Osteocyte (in vitro differentiated cells): ENCODE measurements at regions not wholly inside any gene's neighbourhood (a gene's known extent, or its start where the extent isn't known, plus 50 kb on each side); places are given as distances from the start of the nearest gene placed in this dataset.
A peak's percentile ranks its signal among the peaks of the same experiment; 100 is the strongest.

Experiments
- DNase-seq: peaks from one replicate; pipeline ENCODE4 v3.0.0; 2021; ENCODE audit warnings: mixed read lengths; ENCODE audit not compliant: unreplicated experiment; ENCODE audit errors: extremely low spot score
- H3K27ac Mint-ChIP-seq: one replicate; pipeline ENCODE4 v1.8.0; 2021; ENCODE audit warnings: mild to moderate bottlenecking, mixed read lengths; ENCODE audit not compliant: unreplicated experiment
- H3K27me3 Mint-ChIP-seq: one replicate; pipeline ENCODE4 v1.8.0; 2021; ENCODE audit warnings: mixed read lengths; ENCODE audit not compliant: unreplicated experiment
- H3K36me3 Mint-ChIP-seq: one replicate; pipeline ENCODE4 v1.8.0; 2021; ENCODE audit warnings: mixed read lengths; ENCODE audit not compliant: unreplicated experiment
- H3K4me1 Mint-ChIP-seq: one replicate; pipeline ENCODE4 v1.8.0; 2021; ENCODE audit warnings: mixed read lengths; ENCODE audit not compliant: unreplicated experiment
- H3K4me3 Mint-ChIP-seq: one replicate; pipeline ENCODE4 v1.8.0; 2021; ENCODE audit warnings: mild to moderate bottlenecking, moderate library complexity, mixed read lengths; ENCODE audit not compliant: unreplicated experiment
- H3K9me3 Mint-ChIP-seq: one replicate; pipeline ENCODE4 v1.8.0; 2021; ENCODE audit warnings: mixed read lengths; ENCODE audit not compliant: unreplicated experiment
- TF ChIP-seq, protein P1 (sequence below): fragments of 200-600 bp; sonication (generic); IDR thresholded peaks from 2 replicates; pipeline ENCODE4 v1.5.0; 2021; ENCODE audit warnings: antibody characterized with exemption, mild to moderate bottlenecking, moderate library complexity

GRCh38 chr18:34640276-34640675 is 69.8 kb upstream of the DTNA start:
- H3K4me1 Mint-ChIP-seq = no peaks in the 10 kb centered on the region
- TF ChIP-seq, protein P1, sequence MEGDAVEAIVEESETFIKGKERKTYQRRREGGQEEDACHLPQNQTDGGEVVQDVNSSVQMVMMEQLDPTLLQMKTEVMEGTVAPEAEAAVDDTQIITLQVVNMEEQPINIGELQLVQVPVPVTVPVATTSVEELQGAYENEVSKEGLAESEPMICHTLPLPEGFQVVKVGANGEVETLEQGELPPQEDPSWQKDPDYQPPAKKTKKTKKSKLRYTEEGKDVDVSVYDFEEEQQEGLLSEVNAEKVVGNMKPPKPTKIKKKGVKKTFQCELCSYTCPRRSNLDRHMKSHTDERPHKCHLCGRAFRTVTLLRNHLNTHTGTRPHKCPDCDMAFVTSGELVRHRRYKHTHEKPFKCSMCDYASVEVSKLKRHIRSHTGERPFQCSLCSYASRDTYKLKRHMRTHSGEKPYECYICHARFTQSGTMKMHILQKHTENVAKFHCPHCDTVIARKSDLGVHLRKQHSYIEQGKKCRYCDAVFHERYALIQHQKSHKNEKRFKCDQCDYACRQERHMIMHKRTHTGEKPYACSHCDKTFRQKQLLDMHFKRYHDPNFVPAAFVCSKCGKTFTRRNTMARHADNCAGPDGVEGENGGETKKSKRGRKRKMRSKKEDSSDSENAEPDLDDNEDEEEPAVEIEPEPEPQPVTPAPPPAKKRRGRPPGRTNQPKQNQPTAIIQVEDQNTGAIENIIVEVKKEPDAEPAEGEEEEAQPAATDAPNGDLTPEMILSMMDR = no peak
- H3K36me3 Mint-ChIP-seq = no peaks in the 10 kb centered on the region
- H3K4me3 Mint-ChIP-seq = no peak overlapping the region
- no peaks in the 10 kb centered on the region for H3K27me3 Mint-ChIP-seq
- H3K27ac Mint-ChIP-seq = no peak overlapping the region
- no peak for DNase-seq
- H3K9me3 Mint-ChIP-seq = no peaks in the 10 kb centered on the region

DNA sequence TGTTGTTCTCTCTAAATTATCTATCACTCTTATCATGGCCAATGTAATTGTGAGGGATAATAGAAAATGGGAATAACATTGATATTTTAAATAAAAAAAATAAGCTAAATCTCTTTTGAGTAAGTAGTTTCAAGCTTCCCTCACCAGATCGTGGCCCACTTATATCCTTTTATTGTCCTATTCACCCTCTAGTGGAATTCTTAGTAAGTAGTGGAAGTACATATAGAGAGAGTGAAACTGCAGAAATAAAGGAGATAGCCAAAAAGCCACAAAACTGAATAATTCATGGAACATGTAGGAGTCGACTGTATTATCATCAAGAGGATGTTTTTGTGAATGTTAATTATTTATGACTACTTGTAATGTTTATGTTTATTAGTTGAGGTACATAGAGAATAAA is 66.1 kb upstream of the DTNA start:
- Mint-ChIP-seq H3K4me1 (no peaks in the 10 kb centered on the region), H3K4me3 (no peak overlapping the region), H3K36me3 (no peaks in the 10 kb centered on the region), H3K9me3 (no peaks in the 10 kb centered on the region), H3K27me3 (no peaks in the 10 kb centered on the region), H3K27ac (no peak overlapping the region)
- TF ChIP-seq, protein P1 = peak; percentile 51
- no peak for DNase-seq

DNA sequence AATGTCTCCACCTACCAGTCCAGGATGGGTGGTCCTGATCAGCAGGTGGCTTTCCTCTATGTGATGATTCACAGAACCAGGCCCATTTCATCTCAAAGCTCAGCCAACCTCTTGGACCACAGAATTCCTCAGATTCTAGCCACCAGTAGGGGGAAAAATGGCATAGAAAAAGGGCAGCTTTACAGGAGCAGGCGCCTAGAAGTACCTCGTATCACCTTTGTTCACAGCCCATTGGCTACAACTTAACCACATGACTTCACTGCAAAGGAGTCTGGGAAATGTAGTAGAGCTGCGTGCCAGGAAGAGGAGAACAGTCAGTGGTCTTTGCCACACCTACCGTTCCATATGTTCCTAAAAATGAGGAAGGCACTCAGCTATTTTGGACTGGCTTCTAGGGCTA is 62.8 kb upstream of the DTNA start:
- Mint-ChIP-seq H3K36me3 (no peaks in the 10 kb centered on the region), H3K4me1 (peaks cover 2% of the 10 kb centered on the region), H3K27ac (no peak overlapping the region), H3K27me3 (no peaks in the 10 kb centered on the region), H3K9me3 (no peaks in the 10 kb centered on the region), H3K4me3 (no peak overlapping the region)
- DNase-seq = no peak
- TF ChIP-seq, protein P1 = no peak

DNA sequence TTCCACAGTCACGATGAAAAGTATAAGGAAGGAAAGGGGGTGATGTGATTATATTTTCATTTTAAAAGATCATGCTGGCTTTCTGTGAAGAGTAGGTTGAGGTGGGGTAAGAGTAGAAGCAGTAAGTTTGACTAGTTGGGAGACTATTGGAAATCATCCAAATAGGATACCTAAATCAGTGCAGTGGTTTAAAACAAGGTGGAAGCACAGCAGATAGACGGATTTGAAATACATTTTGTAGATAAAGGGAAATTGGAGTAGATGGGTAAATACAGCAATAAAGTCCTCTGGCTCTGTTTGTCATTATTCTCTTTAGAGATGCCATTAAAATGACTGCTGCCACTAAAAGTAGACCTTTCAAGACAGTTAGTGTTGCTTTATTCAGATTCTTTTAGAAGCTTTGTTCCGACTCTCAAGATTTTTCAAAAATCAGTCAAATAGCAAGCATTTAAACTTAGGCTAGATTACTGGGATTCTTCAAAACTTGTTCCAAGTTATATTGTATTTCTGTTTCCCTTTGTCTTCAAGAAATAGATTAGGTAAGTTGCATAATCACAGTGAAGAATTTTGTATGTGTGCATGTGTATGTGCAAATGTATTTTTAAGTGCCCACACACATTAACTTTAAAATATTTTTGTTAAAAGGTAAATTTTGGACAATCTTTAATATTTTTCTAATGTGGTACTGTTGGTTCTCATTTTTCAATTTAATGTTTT is 61.7 kb upstream of the DTNA start:
- TF ChIP-seq, protein P1 = no peak
- Mint-ChIP-seq H3K27me3 (no peaks in the 10 kb centered on the region), H3K4me3 (no peak overlapping the region), H3K27ac (no peak overlapping the region), H3K4me1 (peaks cover 2% of the 10 kb centered on the region), H3K9me3 (no peaks in the 10 kb centered on the region), H3K36me3 (no peaks in the 10 kb centered on the region)
- no peak for DNase-seq

DNA sequence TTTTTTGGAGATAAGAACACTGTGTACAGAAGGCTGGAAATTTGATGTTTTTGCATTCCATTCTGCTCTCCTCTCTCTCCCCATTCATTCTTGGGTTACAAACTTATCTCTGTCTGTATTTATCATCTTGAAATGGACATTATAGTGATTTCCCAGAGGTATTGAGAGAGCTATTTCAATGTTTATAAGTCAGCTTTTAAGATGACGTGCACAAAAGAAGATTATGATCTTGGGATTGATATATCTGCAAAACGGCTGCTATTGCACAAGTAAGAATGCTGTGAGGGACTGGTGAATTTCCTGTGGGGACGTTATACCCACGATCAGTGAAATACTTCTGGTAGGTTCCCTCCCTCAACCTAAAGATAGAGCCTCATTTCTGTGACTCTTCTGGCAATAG is 61.0 kb upstream of the DTNA start:
- H3K36me3 Mint-ChIP-seq = no peaks in the 10 kb centered on the region
- H3K27me3 Mint-ChIP-seq = no peaks in the 10 kb centered on the region
- H3K9me3 Mint-ChIP-seq = no peaks in the 10 kb centered on the region
- no peak overlapping the region for H3K27ac Mint-ChIP-seq
- peaks cover 2% of the 10 kb centered on the region for H3K4me1 Mint-ChIP-seq
- no peak for DNase-seq
- no peak overlapping the region for H3K4me3 Mint-ChIP-seq
- TF ChIP-seq, protein P1 = no peak
